ENCODE measurements at regions not wholly inside any gene's neighbourhood (a gene's known extent, or its start where the extent isn't known, plus 50 kb on each side); places are given as distances from the start of the nearest gene placed in this dataset.
"Not testable (repeated sequence)": the region's sequence is repeated elsewhere in the genome, so short reads cannot be mapped to it uniquely, and the experiment has no call there.

DNA sequence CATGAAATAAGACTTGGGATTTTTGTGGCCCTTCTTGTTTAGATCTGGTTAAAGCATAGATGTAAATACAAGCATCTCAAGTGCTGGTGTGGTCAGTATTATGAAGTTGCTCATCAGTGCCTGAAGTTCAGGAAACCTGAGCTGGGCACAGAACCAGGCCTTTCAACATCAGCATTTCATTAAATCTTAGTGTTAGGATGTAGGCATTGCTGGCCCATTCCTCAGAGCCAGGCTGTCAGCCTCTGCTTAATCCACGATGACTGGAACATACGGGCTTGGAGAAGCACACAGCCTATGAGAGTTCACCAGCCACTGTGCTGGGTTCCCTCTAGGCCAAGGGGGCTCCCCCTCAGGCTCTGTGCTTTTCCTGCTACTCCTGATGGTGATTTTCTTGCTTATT, 270.2 kb downstream of the EN1 start:
- Mint-ChIP-seq H3K36me3 (ENCODE audit: low read depth) (no peaks in the 10 kb centered on the region), H3K27me3 (ENCODE audit: low read depth) (peaks cover 2% of the 10 kb centered on the region), H3K9me3 (no peaks in the 10 kb centered on the region)

DNA sequence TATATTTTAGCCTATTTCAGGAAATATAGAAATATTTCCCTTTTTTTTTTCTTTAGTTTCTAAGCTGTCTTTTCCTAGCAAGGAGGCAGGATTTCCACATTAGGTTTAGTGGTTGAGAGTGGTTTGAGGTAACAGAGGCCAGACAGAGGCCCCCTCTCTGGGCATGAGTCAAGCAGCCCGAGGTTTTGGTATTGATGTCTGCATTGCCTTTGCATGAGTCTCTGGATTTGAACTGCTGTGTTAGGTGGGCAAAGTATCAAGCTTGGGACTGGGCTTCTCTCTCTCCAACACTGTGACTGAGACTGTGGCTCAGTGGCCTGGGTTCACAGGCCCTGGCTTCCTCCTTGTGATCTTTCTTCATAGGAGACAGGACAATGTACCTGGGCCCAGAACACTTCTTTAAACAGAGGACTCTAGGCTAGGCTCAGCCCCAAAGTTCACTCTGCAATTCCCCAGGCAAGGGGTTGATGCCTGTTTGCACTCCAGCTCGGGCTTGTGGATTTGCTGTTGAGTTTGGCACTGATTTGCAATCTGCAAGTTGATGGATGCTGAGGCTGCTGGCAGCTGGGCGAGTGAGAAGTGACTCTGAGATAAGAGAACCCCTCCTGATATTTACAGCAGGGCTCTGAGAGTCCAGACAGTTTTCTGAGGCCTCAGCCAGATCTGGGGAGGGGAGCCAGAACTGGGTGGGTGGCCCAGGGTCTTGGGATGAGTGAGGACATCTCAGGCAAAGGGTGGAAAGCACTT, 271.2 kb downstream of the EN1 start:
- Mint-ChIP-seq H3K27me3 (ENCODE audit: low read depth) (peaks cover 2% of the 10 kb centered on the region), H3K4me3 (ENCODE audit: low read depth) (no peak overlapping the region), H3K9me3 (no peaks in the 10 kb centered on the region), H3K4me1 (ENCODE audit: low read depth) (no peaks in the 10 kb centered on the region), H3K36me3 (ENCODE audit: low read depth) (no peaks in the 10 kb centered on the region), H3K27ac (no peak overlapping the region)
- no peak for DNase-seq (ENCODE audit: low spot score)
- intact Hi-C loops (cut with micrococcal nuclease): no loop called here

More for the DNA sequence above, 270.2 kb downstream of the EN1 start:
- no peak overlapping the region for H3K4me3 Mint-ChIP-seq (ENCODE audit: low read depth)
- intact Hi-C loops (cut with micrococcal nuclease): no loop called here
- H3K27ac Mint-ChIP-seq: no peak overlapping the region
- no peak for DNase-seq (ENCODE audit: low spot score)
- no peaks in the 10 kb centered on the region for H3K4me1 Mint-ChIP-seq (ENCODE audit: low read depth)

DNA sequence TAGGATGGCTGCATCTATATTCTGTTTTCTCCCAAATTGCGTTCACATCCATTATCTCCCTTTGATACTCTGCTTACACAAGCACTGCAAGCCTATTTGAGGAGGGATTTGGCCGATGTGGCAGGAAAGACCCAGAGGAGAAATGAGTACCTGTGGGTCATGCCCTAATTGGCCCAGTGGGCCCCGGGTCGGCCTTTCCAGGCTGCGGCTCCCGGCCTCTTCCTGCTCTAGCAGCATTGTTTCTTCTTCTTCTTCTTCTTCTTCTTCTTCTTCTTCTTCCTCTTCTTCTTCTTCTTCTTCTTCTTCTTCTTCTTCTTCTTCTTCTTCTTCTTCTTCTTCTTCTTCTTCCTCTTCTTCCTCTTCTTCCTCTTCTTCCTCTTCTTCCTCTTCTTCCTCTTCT, 275.1 kb downstream of the EN1 start:
- DNase-seq (ENCODE audit: low spot score); H3K36me3 Mint-ChIP-seq (ENCODE audit: low read depth); H3K4me3 Mint-ChIP-seq (ENCODE audit: low read depth); H3K4me1 Mint-ChIP-seq (ENCODE audit: low read depth); H3K27ac Mint-ChIP-seq; H3K27me3 Mint-ChIP-seq (ENCODE audit: low read depth); H3K9me3 Mint-ChIP-seq; intact Hi-C loops (cut with micrococcal nuclease): not testable (repeated sequence)

DNA sequence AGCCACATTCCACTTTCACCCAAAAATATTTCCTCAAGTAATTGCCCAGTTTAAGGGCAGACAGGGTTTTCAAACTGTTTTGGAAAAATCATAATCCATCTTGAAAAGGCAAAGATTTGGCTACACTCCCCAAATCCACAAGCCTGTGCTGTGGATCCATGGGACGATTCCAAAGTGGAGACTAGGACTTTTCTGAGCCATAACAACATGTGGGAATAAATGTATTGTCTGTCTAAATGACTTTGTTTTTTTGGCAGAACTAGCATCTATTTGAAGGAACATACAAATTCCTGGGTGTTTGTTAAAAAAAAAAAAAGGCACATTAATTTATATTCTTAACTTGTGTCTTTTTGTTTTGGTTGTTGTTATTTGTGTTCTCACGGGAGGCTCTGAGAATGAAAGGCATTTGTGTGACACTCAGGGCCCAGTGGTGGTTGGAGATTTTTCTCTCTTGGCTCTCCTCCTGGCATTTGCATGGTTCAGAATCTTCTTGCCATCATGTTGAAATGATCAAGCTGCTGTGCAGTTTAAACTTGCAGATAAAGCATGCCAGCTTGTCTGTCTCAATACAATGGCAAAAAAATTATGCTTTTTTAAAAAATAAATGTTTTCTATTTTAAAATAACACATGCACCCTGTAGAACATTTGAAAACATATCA, 277.4 kb downstream of the EN1 start:
- Mint-ChIP-seq H3K4me1 (ENCODE audit: low read depth) (no peaks in the 10 kb centered on the region), H3K27me3 (ENCODE audit: low read depth) (peaks cover 2% of the 10 kb centered on the region), H3K36me3 (ENCODE audit: low read depth) (no peaks in the 10 kb centered on the region), H3K4me3 (ENCODE audit: low read depth) (no peak overlapping the region), H3K9me3 (no peaks in the 10 kb centered on the region), H3K27ac (no peak overlapping the region)
- intact Hi-C loops (cut with micrococcal nuclease): no loop called here
- DNase-seq (ENCODE audit: low spot score): no peak

DNA sequence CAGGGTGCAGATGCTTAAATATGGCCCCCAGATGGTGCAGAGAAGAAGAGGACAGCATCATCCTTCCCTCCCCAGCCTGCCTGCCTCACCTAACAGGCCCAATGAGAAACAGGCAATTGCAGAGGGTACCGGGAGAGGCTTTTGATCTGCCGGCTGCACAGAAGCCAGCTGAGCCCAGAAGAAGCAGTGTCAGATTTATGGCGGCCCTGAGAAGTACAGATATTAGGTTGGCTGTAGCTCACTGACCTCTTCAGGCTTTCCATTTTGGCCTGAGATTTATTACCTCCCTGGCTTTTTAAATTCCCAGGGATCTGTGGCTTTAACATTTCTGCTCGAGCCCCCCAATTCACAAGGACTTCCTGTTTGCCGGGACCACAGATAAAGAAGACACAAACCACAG, 278.7 kb downstream of the EN1 start:
- no peak for DNase-seq (ENCODE audit: low spot score)
- Mint-ChIP-seq H3K27ac (no peak overlapping the region), H3K27me3 (ENCODE audit: low read depth) (peaks cover 2% of the 10 kb centered on the region), H3K4me3 (ENCODE audit: low read depth) (no peak overlapping the region), H3K9me3 (no peaks in the 10 kb centered on the region), H3K4me1 (ENCODE audit: low read depth) (no peaks in the 10 kb centered on the region), H3K36me3 (ENCODE audit: low read depth) (no peaks in the 10 kb centered on the region)
- intact Hi-C loops (cut with micrococcal nuclease): no loop called here

DNA sequence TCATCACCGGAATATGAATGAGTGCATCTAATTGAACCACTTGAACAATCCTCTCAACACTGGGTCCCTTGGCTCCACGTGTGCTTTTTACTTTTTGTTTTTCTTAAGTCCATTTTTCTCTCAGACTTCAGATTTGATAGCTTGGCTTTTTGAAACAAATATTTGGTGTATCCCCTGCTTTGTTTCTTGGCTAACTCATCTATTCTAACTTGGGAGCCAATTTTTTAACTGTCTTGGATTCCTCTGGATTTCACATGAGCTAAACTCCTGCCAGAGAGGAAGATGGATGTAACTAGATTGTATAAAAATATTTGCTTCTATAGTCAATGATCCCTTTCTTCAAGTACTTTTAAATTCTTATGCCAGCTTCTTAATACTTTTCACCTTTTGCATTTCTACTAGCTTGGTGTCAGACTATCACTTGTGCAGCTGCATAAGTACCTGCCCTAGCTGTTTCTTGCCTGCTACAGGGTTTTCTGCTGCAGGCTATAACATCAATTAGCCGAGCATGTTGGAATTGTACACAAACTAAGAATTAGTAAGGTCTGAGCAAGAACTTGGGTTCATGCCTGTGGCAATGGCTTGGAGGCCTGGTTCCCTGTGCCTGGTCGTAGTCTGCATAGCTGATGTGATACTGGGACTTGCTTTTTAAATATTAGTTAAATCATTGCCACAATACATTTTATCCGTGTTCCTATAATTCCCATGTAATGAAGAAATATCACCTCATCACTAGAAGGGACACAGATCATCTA, 281.5 kb downstream of the EN1 start:
- DNase-seq (ENCODE audit: low spot score): no peak
- intact Hi-C loops (cut with micrococcal nuclease): no loop called here
- H3K4me3 Mint-ChIP-seq (ENCODE audit: low read depth): no peak overlapping the region
- H3K9me3 Mint-ChIP-seq: no peaks in the 10 kb centered on the region
- peaks cover 2% of the 10 kb centered on the region for H3K27me3 Mint-ChIP-seq (ENCODE audit: low read depth)
- no peaks in the 10 kb centered on the region for H3K36me3 Mint-ChIP-seq (ENCODE audit: low read depth)
- no peak overlapping the region for H3K27ac Mint-ChIP-seq
- H3K4me1 Mint-ChIP-seq (ENCODE audit: low read depth): no peaks in the 10 kb centered on the region

DNA sequence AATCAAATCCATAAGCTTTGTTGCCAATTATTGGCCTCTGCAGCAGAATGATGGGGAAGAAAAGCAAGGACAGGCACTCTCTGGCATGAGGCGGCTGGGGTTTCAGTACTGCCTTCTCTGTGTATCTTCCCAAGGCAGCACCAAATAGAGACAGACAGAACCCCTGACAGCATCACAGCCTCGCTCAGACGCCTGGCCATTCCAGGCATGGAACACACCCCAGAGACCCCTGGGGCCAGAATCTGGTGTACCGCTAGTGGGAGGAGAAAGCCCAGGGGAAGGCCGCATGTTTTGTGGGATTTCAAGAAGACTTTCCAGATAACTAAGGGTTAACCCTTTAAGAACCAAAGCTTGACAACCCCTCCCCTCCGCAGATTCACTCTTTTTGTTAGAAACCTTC, 282.1 kb downstream of the EN1 start:
- Mint-ChIP-seq H3K27ac (no peak overlapping the region), H3K27me3 (ENCODE audit: low read depth) (peaks cover 2% of the 10 kb centered on the region), H3K4me3 (ENCODE audit: low read depth) (no peak overlapping the region), H3K9me3 (no peaks in the 10 kb centered on the region), H3K36me3 (ENCODE audit: low read depth) (no peaks in the 10 kb centered on the region), H3K4me1 (ENCODE audit: low read depth) (no peaks in the 10 kb centered on the region)
- intact Hi-C loops (cut with micrococcal nuclease): no loop called here
- no peak for DNase-seq (ENCODE audit: low spot score)

DNA sequence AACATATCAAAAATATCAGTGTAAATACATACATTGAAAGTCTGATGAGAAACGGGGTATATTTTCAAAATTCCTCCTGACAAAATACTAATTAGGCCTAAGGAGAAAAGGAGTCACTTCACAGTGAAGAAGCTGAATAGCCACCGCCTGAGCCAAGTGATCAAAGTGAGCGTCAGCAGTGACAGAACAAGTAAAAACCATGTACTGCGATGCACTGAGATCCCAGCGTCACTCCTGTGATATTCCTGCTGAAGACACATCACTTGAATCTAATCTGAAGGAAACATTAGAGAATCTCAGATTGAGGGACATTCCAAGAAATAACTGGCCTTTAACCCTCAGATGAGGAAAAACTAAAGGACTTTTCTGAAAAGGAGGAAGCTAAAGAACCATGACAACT, 285.3 kb downstream of the EN1 start:
- intact Hi-C loops (cut with micrococcal nuclease): no loop called here
- Mint-ChIP-seq H3K36me3 (ENCODE audit: low read depth) (no peaks in the 10 kb centered on the region), H3K4me1 (ENCODE audit: low read depth) (no peaks in the 10 kb centered on the region), H3K9me3 (no peaks in the 10 kb centered on the region), H3K27me3 (ENCODE audit: low read depth) (no peaks in the 10 kb centered on the region), H3K27ac (no peak overlapping the region), H3K4me3 (ENCODE audit: low read depth) (no peak overlapping the region)
- no peak for DNase-seq (ENCODE audit: low spot score)

DNA sequence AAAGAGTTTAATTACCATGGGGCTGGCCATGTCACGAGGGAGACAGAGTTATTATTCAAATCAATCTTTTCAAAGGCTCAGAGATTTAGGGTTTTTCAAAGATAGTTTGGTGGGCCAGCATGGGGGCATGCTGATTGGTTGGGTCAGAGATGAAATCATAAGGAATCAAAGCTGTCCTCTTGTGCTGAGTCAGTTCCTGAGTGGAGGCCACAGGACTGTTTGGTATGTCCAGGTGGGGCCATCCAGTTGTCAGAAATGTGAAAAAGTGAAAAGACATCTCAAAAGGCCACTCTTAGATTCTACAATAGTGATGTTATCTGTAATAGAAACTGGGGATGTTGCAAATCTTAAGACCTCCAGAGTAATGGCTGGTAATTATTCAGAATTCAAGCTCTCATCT, 288.6 kb downstream of the EN1 start:
- no peaks in the 10 kb centered on the region for H3K27me3 Mint-ChIP-seq (ENCODE audit: low read depth)
- intact Hi-C loops (cut with micrococcal nuclease): no loop called here
- DNase-seq (ENCODE audit: low spot score): no peak
- H3K27ac Mint-ChIP-seq: no peak overlapping the region
- H3K4me3 Mint-ChIP-seq (ENCODE audit: low read depth): no peak overlapping the region
- no peaks in the 10 kb centered on the region for H3K36me3 Mint-ChIP-seq (ENCODE audit: low read depth)
- H3K4me1 Mint-ChIP-seq (ENCODE audit: low read depth): no peaks in the 10 kb centered on the region
- H3K9me3 Mint-ChIP-seq: no peaks in the 10 kb centered on the region

DNA sequence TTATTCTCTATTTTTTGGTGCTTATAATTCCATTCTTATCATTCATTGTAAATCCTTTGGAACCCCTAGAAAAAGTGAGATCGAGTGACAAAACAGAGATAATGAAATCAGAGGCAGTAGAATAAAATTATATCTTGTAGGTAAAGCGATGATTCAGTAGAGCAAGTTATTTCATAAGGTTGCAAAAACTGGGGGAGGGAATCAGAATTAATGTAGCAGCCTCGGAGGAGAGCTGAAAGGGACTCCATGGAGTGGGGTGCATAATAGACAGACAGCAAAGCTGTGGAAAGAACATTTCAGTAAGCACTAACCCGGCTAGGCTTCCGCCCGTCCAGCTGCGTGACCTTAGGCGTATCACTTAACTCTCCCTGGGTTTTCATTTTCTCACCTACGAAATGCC, 289.7 kb downstream of the EN1 start:
- no peaks in the 10 kb centered on the region for H3K27me3 Mint-ChIP-seq (ENCODE audit: low read depth)
- H3K27ac Mint-ChIP-seq: no peak overlapping the region
- intact Hi-C loops (cut with micrococcal nuclease): no loop called here
- no peaks in the 10 kb centered on the region for H3K9me3 Mint-ChIP-seq
- no peaks in the 10 kb centered on the region for H3K4me1 Mint-ChIP-seq (ENCODE audit: low read depth)
- no peak overlapping the region for H3K4me3 Mint-ChIP-seq (ENCODE audit: low read depth)
- H3K36me3 Mint-ChIP-seq (ENCODE audit: low read depth): no peaks in the 10 kb centered on the region
- no peak for DNase-seq (ENCODE audit: low spot score)

DNA sequence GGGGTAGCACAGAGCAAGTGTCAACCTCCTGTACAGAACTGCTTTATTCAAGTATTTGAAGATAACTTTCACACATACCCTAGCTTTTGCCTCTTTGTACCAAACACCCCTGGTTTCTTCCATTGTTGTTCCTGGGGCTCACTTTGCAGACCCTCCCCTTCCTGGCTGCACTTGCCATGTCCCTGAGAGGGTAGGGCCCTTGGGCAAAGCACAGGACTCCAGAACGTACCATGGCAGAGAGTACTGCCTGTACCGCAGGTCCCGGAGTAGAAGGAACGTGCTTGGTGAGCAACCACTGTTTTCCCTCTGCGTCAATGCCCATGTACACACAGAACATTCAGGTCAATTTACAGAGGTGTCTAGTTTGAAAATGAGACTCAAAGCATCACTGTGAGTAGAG, 290.4 kb downstream of the EN1 start:
- H3K4me3 Mint-ChIP-seq (ENCODE audit: low read depth): no peak overlapping the region

DNA sequence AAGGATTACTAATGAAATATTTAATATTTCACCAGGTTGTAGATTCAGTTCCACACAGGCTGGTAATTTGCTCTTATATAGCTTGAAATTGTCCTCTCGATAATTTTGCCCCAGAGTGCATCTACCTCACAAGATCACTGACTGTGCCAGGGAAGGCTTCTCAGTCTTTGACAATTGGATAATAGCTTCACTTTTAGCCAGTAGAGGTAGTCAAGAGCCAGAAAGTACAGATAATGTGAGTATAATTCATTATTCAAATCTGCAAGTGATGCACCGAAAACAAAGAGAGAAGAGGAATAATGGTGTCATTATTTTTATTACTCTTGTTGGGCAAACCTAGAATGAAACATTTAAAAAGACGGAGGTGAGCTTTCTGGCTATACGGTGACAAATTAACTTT, 292.8 kb downstream of the EN1 start:
- intact Hi-C loops (cut with micrococcal nuclease): no loop called here
- H3K4me3 Mint-ChIP-seq (ENCODE audit: low read depth): no peak overlapping the region
- no peak for DNase-seq (ENCODE audit: low spot score)
- H3K27me3 Mint-ChIP-seq (ENCODE audit: low read depth): no peaks in the 10 kb centered on the region
- H3K36me3 Mint-ChIP-seq (ENCODE audit: low read depth): no peaks in the 10 kb centered on the region
- H3K4me1 Mint-ChIP-seq (ENCODE audit: low read depth): no peaks in the 10 kb centered on the region
- no peak overlapping the region for H3K27ac Mint-ChIP-seq
- no peaks in the 10 kb centered on the region for H3K9me3 Mint-ChIP-seq

More for the DNA sequence above, 290.4 kb downstream of the EN1 start:
- Mint-ChIP-seq H3K4me1 (ENCODE audit: low read depth) (no peaks in the 10 kb centered on the region), H3K27me3 (ENCODE audit: low read depth) (no peaks in the 10 kb centered on the region), H3K9me3 (no peaks in the 10 kb centered on the region), H3K36me3 (ENCODE audit: low read depth) (no peaks in the 10 kb centered on the region), H3K27ac (no peak overlapping the region)
- DNase-seq (ENCODE audit: low spot score): no peak
- intact Hi-C loops (cut with micrococcal nuclease): no loop called here

DNA sequence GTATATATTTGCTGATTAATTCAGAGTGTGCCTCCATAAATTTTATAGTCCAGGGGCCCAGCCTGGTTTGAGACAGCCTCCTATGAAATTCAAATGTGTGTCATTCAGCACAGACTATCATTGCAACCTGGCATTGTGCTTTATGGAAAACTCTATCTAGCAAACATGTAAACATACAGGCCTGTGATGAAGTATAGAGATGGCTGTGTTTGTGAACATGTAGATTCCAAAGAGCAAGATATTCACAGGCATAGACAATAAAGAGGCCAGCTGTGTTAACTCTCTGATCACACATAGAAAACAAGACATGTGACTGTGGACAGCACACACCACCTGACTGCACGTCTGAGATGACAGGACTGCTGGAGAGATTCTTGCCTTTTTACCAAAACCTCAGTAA, 297.9 kb downstream of the EN1 start:
- no peaks in the 10 kb centered on the region for H3K36me3 Mint-ChIP-seq (ENCODE audit: low read depth)
- H3K4me1 Mint-ChIP-seq (ENCODE audit: low read depth): no peaks in the 10 kb centered on the region
- intact Hi-C loops (cut with micrococcal nuclease): no loop called here
- no peaks in the 10 kb centered on the region for H3K9me3 Mint-ChIP-seq
- DNase-seq (ENCODE audit: low spot score): no peak
- H3K27me3 Mint-ChIP-seq (ENCODE audit: low read depth): no peaks in the 10 kb centered on the region
- no peak overlapping the region for H3K27ac Mint-ChIP-seq
- H3K4me3 Mint-ChIP-seq (ENCODE audit: low read depth): no peak overlapping the region
